GM23338 (cell line): ENCODE measurements at regions not wholly inside any gene's neighbourhood (a gene's known extent, or its start where the extent isn't known, plus 50 kb on each side); places are given as distances from the start of the nearest gene placed in this dataset.

Experiments used
- ATAC-seq: fragments of 200-7000 bp; cut with Tn5 transposase; 3 replicates; pipeline ENCODE4 v1.9.1; 2020
- DNase-seq: peaks from one replicate; pipeline ENCODE4 v3.0.0-alpha.2; 2015; ENCODE audit warnings: low spot score
- H2AFZ ChIP-seq: fragments of 200-600 bp; sonication (generic); 2 replicates; pipeline ENCODE4 v1.8.0; 2016; ENCODE audit warnings: antibody characterized with exemption, mild to moderate bottlenecking, moderate library complexity
- H3F3A ChIP-seq: fragments of 200-600 bp; sonication (generic); replicated peaks from 2 replicates; pipeline ENCODE4 v1.8.0; 2017; ENCODE audit warnings: antibody characterized with exemption, mixed run types, low read depth
- H3K27ac ChIP-seq: fragments of 200-600 bp; sonication (generic); 2 replicates; pipeline ENCODE4 v1.6.1; 2016; ENCODE audit warnings: low read depth
- H3K27me3 ChIP-seq: fragments of 200-600 bp; sonication (generic); 2 replicates; pipeline ENCODE4 v1.8.0; 2016; ENCODE audit warnings: mild to moderate bottlenecking, mixed run types, moderate library complexity; ENCODE audit not compliant: insufficient read depth
- H3K36me3 ChIP-seq: fragments of 200-600 bp; sonication (generic); 2 replicates; pipeline ENCODE4 v1.8.0; 2016; ENCODE audit warnings: mild to moderate bottlenecking; ENCODE audit not compliant: insufficient read depth
- H3K4me1 ChIP-seq: fragments of 200-600 bp; sonication (generic); 2 replicates; pipeline ENCODE4 v1.8.0; 2016; ENCODE audit warnings: mild to moderate bottlenecking, moderate library complexity; ENCODE audit not compliant: insufficient read depth
- H3K4me2 ChIP-seq: fragments of 200-600 bp; sonication (generic); 2 replicates; pipeline ENCODE4 v1.7.1; 2017; ENCODE audit warnings: mixed run types
- H3K4me3 ChIP-seq: fragments of 200-600 bp; sonication (generic); 2 replicates; pipeline ENCODE4 v1.6.1; 2016; ENCODE audit warnings: mixed run types
- H3K79me2 ChIP-seq: fragments of 200-600 bp; sonication (generic); replicated peaks from 2 replicates; pipeline ENCODE4 v1.8.0; 2017; ENCODE audit warnings: mild to moderate bottlenecking; ENCODE audit not compliant: insufficient read depth
- H3K9me2 ChIP-seq: fragments of 200-600 bp; sonication (generic); 2 replicates; pipeline ENCODE4 v1.8.0; 2017; ENCODE audit not compliant: insufficient read depth
- H4K20me1 ChIP-seq: fragments of 200-600 bp; sonication (generic); replicated peaks from 2 replicates; pipeline ENCODE4 v1.8.0; 2017; ENCODE audit warnings: mild to moderate bottlenecking; ENCODE audit not compliant: insufficient read depth
- H3K27ac Mint-ChIP-seq: 2 replicates; pipeline ENCODE4 v1.8.0; 2020; ENCODE audit warnings: inconsistent platforms, mild to moderate bottlenecking, moderate library complexity, mixed read lengths
- H3K27me3 Mint-ChIP-seq: 3 replicates; pipeline ENCODE4 v1.8.0; 2022; ENCODE audit warnings: low read depth, mild to moderate bottlenecking, moderate library complexity, mixed read lengths, inconsistent platforms; ENCODE audit not compliant: insufficient read depth, poor library complexity
- H3K36me3 Mint-ChIP-seq: 3 replicates; pipeline ENCODE4 v1.8.0; 2021; ENCODE audit warnings: low read depth, mild to moderate bottlenecking, inconsistent platforms, moderate library complexity, mixed read lengths
- H3K4me1 Mint-ChIP-seq: 3 replicates; pipeline ENCODE4 v1.8.0; 2020; ENCODE audit warnings: mild to moderate bottlenecking, inconsistent platforms, mixed read lengths
- H3K4me3 Mint-ChIP-seq: 3 replicates; pipeline ENCODE4 v1.8.0; 2021; ENCODE audit warnings: moderate library complexity, mild to moderate bottlenecking, inconsistent platforms, mixed read lengths
- H3K9me3 Mint-ChIP-seq: 3 replicates; pipeline ENCODE4 v1.8.0; 2020; ENCODE audit warnings: moderate library complexity, mild to moderate bottlenecking, inconsistent platforms, mixed read lengths
- CREB1 ChIP-seq: fragments of 250-450 bp; sonication (Bioruptor Pico); IDR thresholded peaks from 2 replicates; pipeline ENCODE4 v1.5.0; 2020; ENCODE audit warnings: low read depth, mild to moderate bottlenecking, moderate library complexity
- CTCF ChIP-seq, 2 experiments: fragments of 200-600 bp in 1 of 2; sonication (generic) in 1 of 2; conservative IDR thresholded peaks; 2 replicates each; pipeline versions ENCODE4 v1.5.1 to v1.6.1; 2016 to 2017; ENCODE audit warnings: antibody characterized with exemption in 2 of 2, low read depth in 2 of 2, mild to moderate bottlenecking in 2 of 2, moderate library complexity in 1 of 2
- EZH2 ChIP-seq: fragments of 200-600 bp; sonication (generic); IDR thresholded peaks from one replicate; pipeline ENCODE4 v1.8.0; 2017; ENCODE audit warnings: antibody characterized with exemption, mild to moderate bottlenecking, low read depth; ENCODE audit not compliant: unreplicated experiment
- EZH2phosphoT487 ChIP-seq: fragments of 200-600 bp; sonication (generic); IDR thresholded peaks from one replicate; pipeline ENCODE4 v1.8.1; 2018; ENCODE audit warnings: antibody characterized with exemption; ENCODE audit not compliant: unreplicated experiment
- JUNB ChIP-seq: IDR thresholded peaks from one replicate; pipeline ENCODE4 v1.6.1; 2016; ENCODE audit warnings: antibody characterized with exemption; ENCODE audit not compliant: unreplicated experiment
- NANOG ChIP-seq: IDR thresholded peaks from 2 replicates; pipeline ENCODE4 v1.6.1; 2016; ENCODE audit warnings: antibody characterized with exemption, borderline replicate concordance
- POLR2AphosphoS5 ChIP-seq: IDR thresholded peaks from 2 replicates; pipeline ENCODE4 v1.6.1; 2016; ENCODE audit warnings: antibody characterized with exemption, low read depth
- REST ChIP-seq: IDR thresholded peaks from one replicate; pipeline ENCODE4 v1.6.1; 2018; ENCODE audit warnings: antibody characterized with exemption; ENCODE audit not compliant: unreplicated experiment
- ZNF114 ChIP-seq: fragments of 250-450 bp; sonication (Bioruptor Pico); IDR thresholded peaks from 2 replicates; pipeline ENCODE4 v1.5.0; 2020; ENCODE audit warnings: mild to moderate bottlenecking, moderate library complexity
- ZNF331 ChIP-seq: fragments of 250-450 bp; sonication (Bioruptor Pico); IDR thresholded peaks from 2 replicates; pipeline ENCODE4 v1.5.0; 2020; ENCODE audit warnings: low read depth, mild to moderate bottlenecking, moderate library complexity
- TF ChIP-seq, protein P1 (sequence below): fragments of 250-450 bp; sonication (Bioruptor Pico); IDR thresholded peaks from 2 replicates; pipeline ENCODE4 v1.5.0; 2020; ENCODE audit warnings: mild to moderate bottlenecking, moderate library complexity

DNA sequence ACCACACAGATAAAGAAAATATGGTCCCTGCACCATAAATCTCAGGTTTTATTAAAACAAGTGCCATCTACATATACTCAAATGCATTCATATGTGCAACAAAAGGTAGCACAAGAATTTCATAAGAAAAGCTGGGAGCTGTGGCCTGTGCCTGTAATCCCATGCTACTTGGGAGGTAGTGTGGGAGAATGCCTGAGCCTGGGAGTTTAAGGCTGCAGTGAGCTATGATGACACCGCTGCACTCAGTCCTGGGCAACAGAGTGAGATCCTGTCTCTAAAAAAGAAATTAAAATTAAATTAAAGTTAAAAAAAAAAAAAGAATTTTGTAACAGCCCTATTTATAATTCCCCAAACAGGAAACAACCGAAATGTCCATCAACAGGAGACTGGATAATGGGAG is 81.3 kb upstream of the JADE1 start:
- Histone ChIP-seq H3K27ac (no peak overlapping the region), H3K9me2 (no peaks in the 10 kb centered on the region), H3K27me3 (no peaks in the 10 kb centered on the region), H3F3A (no peaks in the 10 kb centered on the region), H2AFZ (no peak overlapping the region), H3K4me2 (no peak overlapping the region), H3K4me1 (peaks cover 37% of the 10 kb centered on the region), H4K20me1 (no peaks in the 10 kb centered on the region), H3K4me3 (no peak overlapping the region), H3K79me2 (no peaks in the 10 kb centered on the region), H3K36me3 (no peaks in the 10 kb centered on the region)
- peaks cover 3% of the 10 kb centered on the region; the same call in 2 of the 3 replicates for H3K36me3 Mint-ChIP-seq
- H3K27ac Mint-ChIP-seq: no peak overlapping the region
- ATAC-seq: peak; percentile 51
- TF ChIP-seq ZNF114: no peak
- TF ChIP-seq POLR2AphosphoS5: no peak
- no peak for TF ChIP-seq ZNF331 (CRISPR knock-in tag)
- no peak for TF ChIP-seq EZH2
- TF ChIP-seq CTCF (conservative IDR thresholded peaks at IDR 0.05; ENCODE audit: low read depth in 2 of 2): no peak
- TF ChIP-seq CREB1 (CRISPR knock-in tag): no peak
- no peak for TF ChIP-seq NANOG
- no peak for TF ChIP-seq EZH2phosphoT487
- TF ChIP-seq JUNB: no peak
- TF ChIP-seq REST: no peak
- TF ChIP-seq, protein P1, sequence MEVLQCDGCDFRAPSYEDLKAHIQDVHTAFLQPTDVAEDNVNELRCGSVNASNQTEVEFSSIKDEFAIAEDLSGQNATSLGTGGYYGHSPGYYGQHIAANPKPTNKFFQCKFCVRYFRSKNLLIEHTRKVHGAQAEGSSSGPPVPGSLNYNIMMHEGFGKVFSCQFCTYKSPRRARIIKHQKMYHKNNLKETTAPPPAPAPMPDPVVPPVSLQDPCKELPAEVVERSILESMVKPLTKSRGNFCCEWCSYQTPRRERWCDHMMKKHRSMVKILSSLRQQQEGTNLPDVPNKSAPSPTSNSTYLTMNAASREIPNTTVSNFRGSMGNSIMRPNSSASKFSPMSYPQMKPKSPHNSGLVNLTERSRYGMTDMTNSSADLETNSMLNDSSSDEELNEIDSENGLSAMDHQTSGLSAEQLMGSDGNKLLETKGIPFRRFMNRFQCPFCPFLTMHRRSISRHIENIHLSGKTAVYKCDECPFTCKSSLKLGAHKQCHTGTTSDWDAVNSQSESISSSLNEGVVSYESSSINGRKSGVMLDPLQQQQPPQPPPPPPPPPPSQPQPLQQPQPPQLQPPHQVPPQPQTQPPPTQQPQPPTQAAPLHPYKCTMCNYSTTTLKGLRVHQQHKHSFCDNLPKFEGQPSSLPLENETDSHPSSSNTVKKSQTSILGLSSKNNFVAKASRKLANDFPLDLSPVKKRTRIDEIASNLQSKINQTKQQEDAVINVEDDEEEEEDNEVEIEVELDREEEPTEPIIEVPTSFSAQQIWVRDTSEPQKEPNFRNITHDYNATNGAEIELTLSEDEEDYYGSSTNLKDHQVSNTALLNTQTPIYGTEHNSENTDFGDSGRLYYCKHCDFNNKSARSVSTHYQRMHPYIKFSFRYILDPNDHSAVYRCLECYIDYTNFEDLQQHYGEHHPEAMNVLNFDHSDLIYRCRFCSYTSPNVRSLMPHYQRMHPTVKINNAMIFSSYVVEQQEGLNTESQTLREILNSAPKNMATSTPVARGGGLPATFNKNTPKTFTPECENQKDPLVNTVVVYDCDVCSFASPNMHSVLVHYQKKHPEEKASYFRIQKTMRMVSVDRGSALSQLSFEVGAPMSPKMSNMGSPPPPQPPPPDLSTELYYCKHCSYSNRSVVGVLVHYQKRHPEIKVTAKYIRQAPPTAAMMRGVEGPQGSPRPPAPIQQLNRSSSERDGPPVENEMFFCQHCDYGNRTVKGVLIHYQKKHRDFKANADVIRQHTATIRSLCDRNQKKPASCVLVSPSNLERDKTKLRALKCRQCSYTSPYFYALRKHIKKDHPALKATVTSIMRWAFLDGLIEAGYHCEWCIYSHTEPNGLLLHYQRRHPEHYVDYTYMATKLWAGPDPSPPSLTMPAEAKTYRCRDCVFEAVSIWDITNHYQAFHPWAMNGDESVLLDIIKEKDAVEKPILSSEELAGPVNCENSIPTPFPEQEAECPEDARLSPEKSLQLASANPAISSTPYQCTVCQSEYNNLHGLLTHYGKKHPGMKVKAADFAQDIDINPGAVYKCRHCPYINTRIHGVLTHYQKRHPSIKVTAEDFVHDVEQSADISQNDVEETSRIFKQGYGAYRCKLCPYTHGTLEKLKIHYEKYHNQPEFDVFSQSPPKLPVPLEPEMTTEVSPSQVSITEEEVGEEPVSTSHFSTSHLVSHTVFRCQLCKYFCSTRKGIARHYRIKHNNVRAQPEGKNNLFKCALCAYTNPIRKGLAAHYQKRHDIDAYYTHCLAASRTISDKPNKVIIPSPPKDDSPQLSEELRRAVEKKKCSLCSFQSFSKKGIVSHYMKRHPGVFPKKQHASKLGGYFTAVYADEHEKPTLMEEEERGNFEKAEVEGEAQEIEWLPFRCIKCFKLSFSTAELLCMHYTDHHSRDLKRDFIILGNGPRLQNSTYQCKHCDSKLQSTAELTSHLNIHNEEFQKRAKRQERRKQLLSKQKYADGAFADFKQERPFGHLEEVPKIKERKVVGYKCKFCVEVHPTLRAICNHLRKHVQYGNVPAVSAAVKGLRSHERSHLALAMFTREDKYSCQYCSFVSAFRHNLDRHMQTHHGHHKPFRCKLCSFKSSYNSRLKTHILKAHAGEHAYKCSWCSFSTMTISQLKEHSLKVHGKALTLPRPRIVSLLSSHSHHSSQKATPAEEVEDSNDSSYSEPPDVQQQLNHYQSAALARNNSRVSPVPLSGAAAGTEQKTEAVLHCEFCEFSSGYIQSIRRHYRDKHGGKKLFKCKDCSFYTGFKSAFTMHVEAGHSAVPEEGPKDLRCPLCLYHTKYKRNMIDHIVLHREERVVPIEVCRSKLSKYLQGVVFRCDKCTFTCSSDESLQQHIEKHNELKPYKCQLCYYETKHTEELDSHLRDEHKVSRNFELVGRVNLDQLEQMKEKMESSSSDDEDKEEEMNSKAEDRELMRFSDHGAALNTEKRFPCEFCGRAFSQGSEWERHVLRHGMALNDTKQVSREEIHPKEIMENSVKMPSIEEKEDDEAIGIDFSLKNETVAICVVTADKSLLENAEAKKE (CRISPR knock-in tag): no peak
- H3K4me3 Mint-ChIP-seq: no peak overlapping the region
- no peak for DNase-seq
- peaks cover 3% of the 10 kb centered on the region for H3K27me3 Mint-ChIP-seq
- H3K4me1 Mint-ChIP-seq: peaks cover 33% of the 10 kb centered on the region
- H3K9me3 Mint-ChIP-seq: peaks cover 2% of the 10 kb centered on the region; the same call in 2 of the 3 replicates
